MCF 10A (cell line): ENCODE measurements at regions not wholly inside any gene's neighbourhood (a gene's known extent, or its start where the extent isn't known, plus 50 kb on each side); places are given as distances from the start of the nearest gene placed in this dataset.

Experiments
- BruUV-seq: library from RNA; stranded (reverse); fragments of 400-500 nt; replicated peaks from 2 replicates; lab custom pipeline; 2021; lab: Mats Ljungman, UMichigan
- CTCF ChIA-PET: fragments of 300-600 bp; sonication (Branson Sonifier 250); formaldehyde crosslinking; extraction: SDS; loops from one replicate; lab custom pipeline; 2021; ENCODE audit warnings: antibody characterized with exemption, inconsistent platforms; lab: Yijun Ruan, JAX
- POLR2A ChIA-PET: fragments of 300-600, 350-650 bp; sonication (Branson Sonifier 250); formaldehyde crosslinking; extraction: SDS; loops from one replicate; lab custom pipeline; 2020; ENCODE audit warnings: antibody characterized with exemption, inconsistent platforms; lab: Yijun Ruan, JAX
- DNase-seq: peaks from one replicate; pipeline ENCODE4 v3.0.0-alpha.2; 2018; ENCODE audit not compliant: unreplicated experiment
- H3K27ac Mint-ChIP-seq: one replicate; pipeline ENCODE4 v1.8.0; 2022; ENCODE audit warnings: mild to moderate bottlenecking, low read depth, mixed read lengths; ENCODE audit not compliant: unreplicated experiment
- H3K27me3 Mint-ChIP-seq: one replicate; pipeline ENCODE4 v1.8.0; 2022; ENCODE audit warnings: mixed read lengths; ENCODE audit not compliant: insufficient read depth, unreplicated experiment
- H3K36me3 Mint-ChIP-seq: one replicate; pipeline ENCODE4 v1.8.0; 2022; ENCODE audit warnings: mild to moderate bottlenecking, moderate library complexity, mixed read lengths; ENCODE audit not compliant: insufficient read depth, unreplicated experiment
- H3K4me1 Mint-ChIP-seq: one replicate; pipeline ENCODE4 v1.8.0; 2022; ENCODE audit warnings: mixed read lengths; ENCODE audit not compliant: insufficient read depth, unreplicated experiment
- H3K4me3 Mint-ChIP-seq: one replicate; pipeline ENCODE4 v1.8.0; 2022; ENCODE audit warnings: mild to moderate bottlenecking, moderate library complexity, mixed read lengths; ENCODE audit not compliant: unreplicated experiment
- H3K9me3 Mint-ChIP-seq: one replicate; pipeline ENCODE4 v1.8.0; 2022; ENCODE audit warnings: mixed read lengths; ENCODE audit not compliant: unreplicated experiment
- CTCF ChIP-seq: fragments of 200-600 bp; IDR thresholded peaks from one replicate; pipeline ENCODE4 v1.8.0; 2022; ENCODE audit warnings: antibody characterized with exemption, mild to moderate bottlenecking; ENCODE audit not compliant: unreplicated experiment
- intact Hi-C: fragments of 100-400 bp; cut with micrococcal nuclease; formaldehyde crosslinking; loops from 2 replicates; pipeline ENCODE4 v1.14.1; 2022

GRCh38 chr2:153105829-153106578, 372.6 kb downstream of the RPRM start:
- ChIA-PET POLR2A (interaction anchor here (0.6 to 1.3 kb wide), 2 partner anchors 47 to 269 kb away, joined by 3 read pairs; no protein-coding TSS in a partner anchor), CTCF (no interaction called here)
- BruUV-seq, result no TSS peak
- peak overlapping the region; percentile 58 for H3K4me3 Mint-ChIP-seq
- H3K9me3 Mint-ChIP-seq, result no peaks in the 10 kb centered on the region
- H3K4me1 Mint-ChIP-seq, result peaks cover 8% of the 10 kb centered on the region
- intact Hi-C loops, result no loop called here
- H3K27ac Mint-ChIP-seq, result peak overlapping the region; percentile 86
- no peak for TF ChIP-seq CTCF
- H3K27me3 Mint-ChIP-seq, result no peaks in the 10 kb centered on the region
- H3K36me3 Mint-ChIP-seq, result no peaks in the 10 kb centered on the region
- DNase-seq, result peak; percentile 4

GRCh38 chr2:153101187-153101586, 377.4 kb downstream of the RPRM start:
- Mint-ChIP-seq H3K27me3 (no peaks in the 10 kb centered on the region), H3K9me3 (no peaks in the 10 kb centered on the region), H3K4me1 (peaks cover 3% of the 10 kb centered on the region), H3K36me3 (no peaks in the 10 kb centered on the region), H3K4me3 (no peak overlapping the region), H3K27ac (no peak overlapping the region)
- ChIA-PET POLR2A (no interaction called here), CTCF (no interaction called here)
- no peak for DNase-seq
- TF ChIP-seq CTCF, result no peak
- no TSS peak for BruUV-seq
- intact Hi-C loops, result no loop called here

- Mint-ChIP-seq H3K4me3 (no peak overlapping the region), H3K27ac (no peak overlapping the region), H3K4me1 (no peaks in the 10 kb centered on the region), H3K27me3 (no peaks in the 10 kb centered on the region), H3K9me3 (no peaks in the 10 kb centered on the region), H3K36me3 (no peaks in the 10 kb centered on the region)
- BruUV-seq, result no TSS peak
- intact Hi-C loops, result no loop called here
- DNase-seq, result no peak
- TF ChIP-seq CTCF, result no peak
- POLR2A ChIA-PET, result no interaction called here
- CTCF ChIA-PET, result interaction anchor here (0.6 kb wide), 1 partner anchor 21 kb away, joined by 3 read pairs; no protein-coding TSS in a partner anchor
Observed at GRCh38 chr2:153100151-153100550, 378.4 kb downstream of the RPRM start.

- no peak overlapping the region for H3K27ac Mint-ChIP-seq
- intact Hi-C loops, result no loop called here
- BruUV-seq, result no TSS peak
- H3K4me1 Mint-ChIP-seq, result no peaks in the 10 kb centered on the region
- no peaks in the 10 kb centered on the region for H3K9me3 Mint-ChIP-seq
- ChIA-PET CTCF (interaction anchor here (0.6 to 0.7 kb wide), 2 partner anchors 11 to 55 kb away, joined by 3 read pairs; no protein-coding TSS in a partner anchor), POLR2A (no interaction called here)
- no peak for TF ChIP-seq CTCF
- H3K36me3 Mint-ChIP-seq, result no peaks in the 10 kb centered on the region
- DNase-seq, result no peak
- no peak overlapping the region for H3K4me3 Mint-ChIP-seq
- no peaks in the 10 kb centered on the region for H3K27me3 Mint-ChIP-seq
Observed at GRCh38 chr2:153098073-153098472, 379.7 kb downstream of the ARL6IP6 start.
